GM12892 (cell line): ENCODE measurements at regions not wholly inside any gene's neighbourhood (a gene's known extent, or its start where the extent isn't known, plus 50 kb on each side); places are given as distances from the start of the nearest gene placed in this dataset.

Experiments
- DNase-seq: peaks from one replicate; pipeline ENCODE4 v3.0.0; 2011; ENCODE audit not compliant: insufficient read length
- FAIRE-seq: peaks from 2 replicates; lab custom pipeline; 2011; peaks lifted over from hg19 to GRCh38; lab: Jason Lieb, UNC
- POLR2A ChIP-seq: IDR thresholded peaks from 2 replicates; pipeline ENCODE4 v1.6.1; 2011; ENCODE audit warnings: low read depth, low read length, control low read depth
- POLR2AphosphoS5 ChIP-seq: IDR thresholded peaks from 2 replicates; pipeline ENCODE4 v1.6.1; 2011; ENCODE audit warnings: low read depth, low read length, control low read depth
- TAF1 ChIP-seq: IDR thresholded peaks from 2 replicates; pipeline ENCODE4 v1.6.1; 2011; ENCODE audit warnings: low read depth, mild to moderate bottlenecking, control low read depth, low read length, borderline replicate concordance

DNA sequence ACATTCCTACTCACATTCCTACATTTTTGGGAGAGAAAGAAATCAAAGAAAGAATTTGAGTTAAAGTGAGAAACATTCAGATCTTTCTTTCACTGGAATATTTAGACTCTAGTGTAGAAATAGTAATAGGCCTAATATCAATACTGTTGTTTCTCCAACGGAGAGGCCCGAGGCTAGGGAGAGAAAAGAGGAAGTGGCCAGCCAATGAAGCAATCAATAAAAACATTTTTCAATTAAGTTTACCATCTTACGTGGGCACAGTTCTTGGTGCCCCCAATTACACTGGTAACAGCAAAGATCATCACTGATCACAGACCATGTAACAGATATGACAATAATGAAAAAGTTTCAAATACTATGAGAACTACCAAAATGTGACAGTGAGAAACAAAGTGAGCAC lies 281.4 kb downstream of the GPM6A start:
- FAIRE-seq: no peak
- TF ChIP-seq POLR2A (no peak), TAF1 (no peak)
- no peak for DNase-seq

DNA sequence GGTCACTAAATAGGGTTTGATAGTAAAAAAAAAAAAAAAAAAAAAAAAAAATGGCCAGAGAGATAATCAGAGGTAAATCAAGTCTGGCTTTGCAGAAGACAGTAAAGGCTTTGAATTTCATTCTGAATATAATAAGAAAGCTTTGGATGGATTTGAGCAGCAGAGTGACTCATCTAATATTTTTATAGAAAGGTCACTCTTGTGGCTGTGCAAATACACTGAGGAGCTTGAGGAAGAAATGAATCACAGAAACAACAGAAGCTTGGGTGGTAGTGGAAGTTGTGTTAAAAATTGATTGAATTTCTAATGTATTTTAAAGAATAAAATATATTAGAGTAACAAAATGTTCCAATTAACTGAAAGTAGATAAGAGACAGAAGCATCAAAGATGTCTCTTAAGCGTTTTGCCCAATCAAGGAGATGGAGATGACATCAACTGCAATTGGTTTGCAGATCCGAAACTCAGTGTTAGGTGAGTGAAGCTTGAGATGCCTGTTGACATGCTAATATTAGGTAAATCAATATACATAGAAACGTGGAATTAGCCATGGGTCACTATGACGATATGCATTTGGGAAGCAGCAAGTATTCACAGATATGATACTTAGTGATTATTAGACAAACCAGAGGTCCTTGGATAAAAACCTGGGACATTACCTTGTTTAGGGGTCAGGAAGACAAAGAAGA lies 280.5 kb downstream of the GPM6A start:
- no peak for TF ChIP-seq TAF1
- no peak for TF ChIP-seq POLR2A
- no peak for TF ChIP-seq POLR2AphosphoS5
- DNase-seq (no peak), FAIRE-seq (no peak)

- no peak for DNase-seq
- TF ChIP-seq POLR2A: no peak
- no peak for TF ChIP-seq POLR2AphosphoS5
- no peak for TF ChIP-seq TAF1
- peak; percentile 76 for FAIRE-seq
These were observed 275.1 kb downstream of the GPM6A start for GRCh38 chr4:175536852-175537453.

DNA sequence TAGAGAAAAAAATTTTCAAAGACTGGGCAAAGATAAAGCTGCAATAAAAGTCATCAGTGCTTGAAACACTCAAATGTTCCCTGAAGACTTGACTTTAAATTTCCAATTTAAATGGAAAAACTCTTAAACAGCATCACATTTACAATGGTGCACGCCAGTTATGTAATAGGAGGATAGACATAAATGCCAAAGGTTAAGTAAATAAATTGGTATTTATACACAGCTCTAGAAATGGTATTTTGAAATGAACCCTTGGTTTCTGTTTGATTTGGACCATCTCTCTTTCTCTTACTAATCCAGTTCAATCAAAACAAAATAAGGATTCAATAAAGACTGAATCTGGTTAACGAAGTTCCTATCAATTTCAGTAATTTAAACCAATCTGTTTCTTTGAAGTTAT lies 272.6 kb downstream of the GPM6A start:
- FAIRE-seq (no peak), DNase-seq (no peak)
- TF ChIP-seq POLR2A: no peak
- TF ChIP-seq POLR2AphosphoS5: no peak
- TF ChIP-seq TAF1: no peak

DNA sequence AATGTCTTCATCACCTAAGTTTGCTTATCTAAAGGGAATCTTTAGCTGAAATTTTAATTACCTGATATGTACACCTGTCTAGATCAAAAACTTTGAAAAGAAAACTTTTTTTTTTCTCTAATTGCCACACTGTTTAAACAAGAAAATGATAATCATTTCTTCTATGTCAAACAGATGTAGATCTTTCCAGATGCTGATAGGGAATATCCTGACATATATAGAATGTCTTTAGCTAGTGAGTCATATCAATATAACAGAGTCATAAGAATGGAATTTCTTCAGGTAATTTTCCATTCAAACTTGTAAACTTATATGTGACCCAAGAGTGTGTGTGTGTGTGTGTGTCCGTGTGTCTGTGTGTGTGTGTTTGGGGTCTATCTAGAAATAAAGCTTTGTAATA lies 271.9 kb downstream of the GPM6A start:
- DNase-seq: no peak
- TF ChIP-seq POLR2AphosphoS5: no peak
- no peak for TF ChIP-seq TAF1
- TF ChIP-seq POLR2A: no peak
- no peak for FAIRE-seq

GRCh38 chr4:175540732-175541131 lies 271.3 kb downstream of the GPM6A start:
- DNase-seq (no peak), FAIRE-seq (no peak)
- TF ChIP-seq POLR2A (no peak), POLR2AphosphoS5 (no peak), TAF1 (no peak)

DNA sequence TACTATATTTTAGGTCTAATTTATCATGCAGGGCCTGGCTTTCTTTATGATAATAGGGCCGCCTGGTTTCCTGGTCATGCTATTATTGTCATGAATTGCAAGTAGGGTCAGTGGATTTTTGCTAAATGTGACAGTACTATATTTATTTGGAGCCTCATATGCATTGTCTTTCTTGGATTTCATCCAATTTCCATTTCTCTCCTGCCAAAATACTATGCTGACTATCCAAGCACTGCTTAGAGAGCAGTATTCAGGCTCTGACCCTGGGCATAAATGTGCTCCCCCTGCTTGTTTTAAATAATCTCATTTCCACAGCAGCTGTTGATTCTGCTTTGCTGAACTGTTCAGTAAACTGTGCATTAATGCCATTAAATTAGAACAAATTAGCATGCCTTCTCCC lies 269.3 kb downstream of the GPM6A start:
- TF ChIP-seq POLR2AphosphoS5: no peak
- TF ChIP-seq POLR2A: no peak
- TF ChIP-seq TAF1: no peak
- FAIRE-seq (no peak), DNase-seq (no peak)

GRCh38 chr4:175559126-175559525 lies 252.9 kb downstream of the GPM6A start:
- TF ChIP-seq POLR2AphosphoS5 (no peak), POLR2A (no peak), TAF1 (no peak)
- no peak for DNase-seq
- FAIRE-seq: no peak

DNA sequence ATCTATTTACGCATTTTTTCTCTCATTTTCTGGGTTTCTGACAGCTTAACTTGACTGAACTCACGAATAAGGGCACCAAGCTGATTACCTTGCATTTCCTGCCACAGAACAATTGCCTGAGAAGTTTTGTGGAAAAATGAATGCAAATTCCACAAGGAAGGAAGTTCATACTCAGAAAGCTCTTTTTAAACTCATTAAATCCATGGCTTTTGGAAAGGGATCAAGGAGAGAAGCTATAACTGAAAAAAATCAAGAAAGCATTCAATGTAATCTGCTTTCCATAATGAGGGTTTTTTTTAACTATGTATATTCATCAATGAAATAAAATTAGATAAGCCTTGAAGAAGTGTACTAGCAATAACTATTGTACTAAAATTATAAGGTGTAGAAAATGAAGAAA lies 252.5 kb downstream of the GPM6A start:
- DNase-seq (no peak), FAIRE-seq (no peak)
- TF ChIP-seq POLR2AphosphoS5 (no peak), TAF1 (no peak), POLR2A (no peak)

GRCh38 chr4:175560604-175561003 lies 251.5 kb downstream of the GPM6A start:
- no peak for DNase-seq
- FAIRE-seq: no peak
- TF ChIP-seq POLR2AphosphoS5: no peak
- no peak for TF ChIP-seq POLR2A
- TF ChIP-seq TAF1: no peak

GRCh38 chr4:175561696-175562095 lies 250.4 kb downstream of the GPM6A start:
- DNase-seq (no peak), FAIRE-seq (no peak)
- TF ChIP-seq POLR2AphosphoS5 (no peak), TAF1 (no peak), POLR2A (no peak)

DNA sequence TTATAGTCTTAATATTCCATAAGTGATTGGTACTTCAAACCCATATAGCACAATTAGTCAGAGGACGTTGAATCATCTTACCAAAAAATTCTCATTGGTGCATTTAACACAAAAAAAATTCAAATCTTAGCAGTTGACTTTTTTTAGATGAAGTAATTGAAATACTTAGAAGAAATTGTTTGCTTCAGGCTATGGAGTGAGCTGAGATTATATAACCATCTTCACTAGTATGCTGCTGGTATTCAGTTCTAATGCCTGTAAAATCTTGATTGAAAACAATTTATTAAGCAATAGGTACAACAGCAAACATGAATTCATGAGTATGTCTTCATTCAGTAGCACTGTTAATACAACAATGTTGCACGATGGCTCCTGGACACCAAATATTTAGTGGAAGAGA lies 250.0 kb downstream of the GPM6A start:
- no peak for FAIRE-seq

More for the DNA sequence above, 250.0 kb downstream of the GPM6A start:
- TF ChIP-seq TAF1: no peak
- TF ChIP-seq POLR2AphosphoS5: no peak
- TF ChIP-seq POLR2A: no peak
- no peak for DNase-seq
